A673 (cell line): ENCODE measurements at regions not wholly inside any gene's neighbourhood (a gene's known extent, or its start where the extent isn't known, plus 50 kb on each side); places are given as distances from the start of the nearest gene placed in this dataset.

Source experiments
- CTCF ChIP-seq: fragments of 300-800, 200-600 bp; sonication (generic); conservative IDR thresholded peaks from 2 replicates; pipeline ENCODE4 v1.5.1; 2017; ENCODE audit warnings: low read depth, mild to moderate bottlenecking, antibody characterized with exemption, low read length, moderate library complexity, mixed read lengths
- EZH2 ChIP-seq: fragments of 200-600 bp; sonication (generic); IDR thresholded peaks from 2 replicates; pipeline ENCODE4 v1.6.1; 2017; ENCODE audit warnings: borderline replicate concordance, low read depth, mild to moderate bottlenecking, mixed read lengths, antibody characterized with exemption, low read length; ENCODE audit not compliant: poor library complexity, severe bottlenecking

GRCh38 chr12:111094157-111095010, 174.0 kb upstream of the MYL2 start:
- TF ChIP-seq CTCF, result no peak
- no peak for TF ChIP-seq EZH2
